DND-41 (cell line): ENCODE measurements at regions not wholly inside any gene's neighbourhood (a gene's known extent, or its start where the extent isn't known, plus 50 kb on each side); places are given as distances from the start of the nearest gene placed in this dataset.
A peak's percentile ranks its signal among the peaks of the same experiment; 100 is the strongest.
"Not testable (repeated sequence)": the region's sequence is repeated elsewhere in the genome, so short reads cannot be mapped to it uniquely, and the experiment has no call there.

Experiments used
- ATAC-seq: fragments of 200-7000 bp; cut with Tn5 transposase; 3 replicates; pipeline ENCODE4 v1.9.1; 2021; ENCODE audit warnings: low read depth; ENCODE audit not compliant: insufficient read depth
- DNase-seq: peaks from one replicate; pipeline ENCODE4 v3.0.0-alpha.2; 2020
- H2AFZ ChIP-seq: 2 replicates; pipeline ENCODE4 v1.6.0; 2012; ENCODE audit warnings: low read depth, low read length
- H3K27ac ChIP-seq: 2 replicates; pipeline ENCODE4 v1.5.1; 2012; ENCODE audit warnings: low read length, inconsistent platforms
- H3K27me3 ChIP-seq: fragments of 200-600 bp; sonication (generic); 2 replicates; pipeline ENCODE4 v1.6.0; 2012; ENCODE audit warnings: low read length, mild to moderate bottlenecking, inconsistent platforms; ENCODE audit not compliant: insufficient read depth, poor library complexity
- H3K36me3 ChIP-seq: 2 replicates; pipeline ENCODE4 v1.5.1; 2012; ENCODE audit warnings: low read length, inconsistent platforms; ENCODE audit not compliant: insufficient read depth
- H3K4me1 ChIP-seq: 2 replicates; pipeline ENCODE4 v1.5.1; 2012; ENCODE audit warnings: mild to moderate bottlenecking, low read length; ENCODE audit not compliant: insufficient read depth
- H3K4me2 ChIP-seq: 2 replicates; pipeline ENCODE4 v1.6.0; 2012; ENCODE audit warnings: mild to moderate bottlenecking, moderate library complexity, low read length, inconsistent platforms; ENCODE audit not compliant: insufficient read depth
- H3K4me3 ChIP-seq, 2 experiments: fragments of 200-600 bp in 1 of 2; shearing (Covaris generic) in 1 of 2; 2 replicates each; pipeline ENCODE4 v1.5.1; 2012 to 2016; ENCODE audit warnings: inconsistent platforms in 2 of 2, low read length in 2 of 2, mild to moderate bottlenecking in 2 of 2, low read depth in 1 of 2, moderate library complexity in 1 of 2
- H3K79me2 ChIP-seq: 2 replicates; pipeline ENCODE4 v1.6.0; 2012; ENCODE audit warnings: low read length, inconsistent platforms; ENCODE audit not compliant: insufficient read depth
- H3K9ac ChIP-seq: 2 replicates; pipeline ENCODE4 v1.6.0; 2012; ENCODE audit warnings: low read depth, mild to moderate bottlenecking, inconsistent platforms, low read length, moderate library complexity
- H3K9me3 ChIP-seq: 2 replicates; pipeline ENCODE4 v1.5.1; 2012; ENCODE audit warnings: low read length, moderate library complexity, mild to moderate bottlenecking, inconsistent platforms; ENCODE audit not compliant: insufficient read depth, severe bottlenecking
- H4K20me1 ChIP-seq: 2 replicates; pipeline ENCODE4 v1.6.0; 2012; ENCODE audit warnings: low read length; ENCODE audit not compliant: insufficient read depth
- CTCF ChIP-seq: IDR thresholded peaks from 2 replicates; pipeline ENCODE4 v1.5.1; 2012; ENCODE audit warnings: borderline replicate concordance, low read length, moderate library complexity, mild to moderate bottlenecking; ENCODE audit not compliant: poor library complexity, severe bottlenecking; ENCODE audit errors: extremely low read depth
- EZH2 ChIP-seq: IDR thresholded peaks from 3 replicates; pipeline ENCODE4 v1.6.1; 2012; ENCODE audit warnings: borderline replicate concordance, low read depth, mild to moderate bottlenecking, moderate library complexity, low read length, inconsistent platforms; ENCODE audit not compliant: severe bottlenecking

GRCh38 chr1:228796945-228797344 is 61.7 kb downstream of the RHOU start:
- not testable (repeated sequence) for ATAC-seq

GRCh38 chr1:228798035-228798434 is 62.8 kb downstream of the RHOU start:
- no peaks in the 10 kb centered on the region for H3K79me2 ChIP-seq
- peaks cover 30% of the 10 kb centered on the region for H3K4me1 ChIP-seq
- H3K27ac ChIP-seq, result no peak overlapping the region
- TF ChIP-seq CTCF (no peak), EZH2 (no peak)
- H4K20me1 ChIP-seq, result peaks cover 8% of the 10 kb centered on the region; the same call in 1 of the 2 replicates
- no peak overlapping the region for H2AFZ ChIP-seq
- no peak overlapping the region for H3K9ac ChIP-seq
- no peaks in the 10 kb centered on the region for H3K27me3 ChIP-seq
- no peaks in the 10 kb centered on the region for H3K9me3 ChIP-seq
- H3K4me2 ChIP-seq, result no peak overlapping the region
- no peak overlapping the region for H3K4me3 ChIP-seq
- H3K36me3 ChIP-seq, result no peaks in the 10 kb centered on the region
- no peak for DNase-seq
- ATAC-seq, result no peak

More at GRCh38 chr1:228796945-228797344, 61.7 kb downstream of the RHOU start:
- H3K36me3 ChIP-seq, H3K9me3 ChIP-seq, H3K4me2 ChIP-seq, H3K9ac ChIP-seq, H3K27me3 ChIP-seq, H3K79me2 ChIP-seq, H3K27ac ChIP-seq, H4K20me1 ChIP-seq, H2AFZ ChIP-seq, H3K4me3 ChIP-seq: not testable (repeated sequence)
- peak; percentile 25 for DNase-seq
- peaks cover 41% of the 10 kb centered on the region for H3K4me1 ChIP-seq

- ATAC-seq (no peak), DNase-seq (no peak)
- Histone ChIP-seq H4K20me1 (peaks cover 8% of the 10 kb centered on the region; the same call in 1 of the 2 replicates), H3K9ac (no peak overlapping the region), H3K9me3 (no peaks in the 10 kb centered on the region), H3K4me2 (no peak overlapping the region), H3K79me2 (no peaks in the 10 kb centered on the region), H3K36me3 (no peaks in the 10 kb centered on the region), H3K4me1 (peaks cover 25% of the 10 kb centered on the region), H2AFZ (no peak overlapping the region), H3K27ac (no peak overlapping the region), H3K4me3 (no peak overlapping the region), H3K27me3 (no peaks in the 10 kb centered on the region)
- TF ChIP-seq CTCF (no peak), EZH2 (no peak)
Measured at GRCh38 chr1:228798548-228798947, 63.3 kb downstream of the RHOU start.

- H3K4me3 ChIP-seq, result no peak overlapping the region
- no peak overlapping the region for H3K27ac ChIP-seq
- no peak overlapping the region for H3K9ac ChIP-seq
- H3K4me2 ChIP-seq, result no peak overlapping the region
- no peaks in the 10 kb centered on the region for H3K36me3 ChIP-seq
- ATAC-seq (no peak), DNase-seq (no peak)
- H3K27me3 ChIP-seq, result peaks cover 4% of the 10 kb centered on the region
- peaks cover 4% of the 10 kb centered on the region; the same call in 1 of the 2 replicates for H4K20me1 ChIP-seq
- peaks cover 11% of the 10 kb centered on the region for H3K4me1 ChIP-seq
- TF ChIP-seq EZH2 (no peak), CTCF (no peak)
- H3K79me2 ChIP-seq, result no peaks in the 10 kb centered on the region
- H2AFZ ChIP-seq, result no peak overlapping the region
- no peaks in the 10 kb centered on the region for H3K9me3 ChIP-seq
Measured at GRCh38 chr1:228799924-228800323, 64.6 kb downstream of the RHOU start.
